Ovary (tissue), 3 donors: ENCODE measurements at regions not wholly inside any gene's neighbourhood (a gene's known extent, or its start where the extent isn't known, plus 50 kb on each side); places are given as distances from the start of the nearest gene placed in this dataset.

ENCODE experiments used
- EP300 ChIP-seq: sonication (generic); formaldehyde crosslinking; IDR thresholded peaks from one replicate; pipeline ENCODE4 v1.6.1; 2017; ENCODE audit warnings: antibody characterized with exemption
- POLR2A ChIP-seq: fragments of 450-650 bp; IDR thresholded peaks from one replicate; pipeline ENCODE4 v1.6.1; 2017; ENCODE audit warnings: antibody characterized with exemption, mild to moderate bottlenecking, moderate library complexity
- TF ChIP-seq, protein P1 (sequence below), 3 donors: fragments of 450-650 bp in 2 of 3; fragments of 200-600 bp in 1 of 3; IDR thresholded peaks; one replicate each; pipeline versions ENCODE4 v1.5.1 to v1.8.0; 2016 to 2022; ENCODE audit warnings: antibody characterized with exemption in 3 of 3, mild to moderate bottlenecking in 1 of 3
- donor health status: DM: no; HTN: no; CAD: no.

DNA sequence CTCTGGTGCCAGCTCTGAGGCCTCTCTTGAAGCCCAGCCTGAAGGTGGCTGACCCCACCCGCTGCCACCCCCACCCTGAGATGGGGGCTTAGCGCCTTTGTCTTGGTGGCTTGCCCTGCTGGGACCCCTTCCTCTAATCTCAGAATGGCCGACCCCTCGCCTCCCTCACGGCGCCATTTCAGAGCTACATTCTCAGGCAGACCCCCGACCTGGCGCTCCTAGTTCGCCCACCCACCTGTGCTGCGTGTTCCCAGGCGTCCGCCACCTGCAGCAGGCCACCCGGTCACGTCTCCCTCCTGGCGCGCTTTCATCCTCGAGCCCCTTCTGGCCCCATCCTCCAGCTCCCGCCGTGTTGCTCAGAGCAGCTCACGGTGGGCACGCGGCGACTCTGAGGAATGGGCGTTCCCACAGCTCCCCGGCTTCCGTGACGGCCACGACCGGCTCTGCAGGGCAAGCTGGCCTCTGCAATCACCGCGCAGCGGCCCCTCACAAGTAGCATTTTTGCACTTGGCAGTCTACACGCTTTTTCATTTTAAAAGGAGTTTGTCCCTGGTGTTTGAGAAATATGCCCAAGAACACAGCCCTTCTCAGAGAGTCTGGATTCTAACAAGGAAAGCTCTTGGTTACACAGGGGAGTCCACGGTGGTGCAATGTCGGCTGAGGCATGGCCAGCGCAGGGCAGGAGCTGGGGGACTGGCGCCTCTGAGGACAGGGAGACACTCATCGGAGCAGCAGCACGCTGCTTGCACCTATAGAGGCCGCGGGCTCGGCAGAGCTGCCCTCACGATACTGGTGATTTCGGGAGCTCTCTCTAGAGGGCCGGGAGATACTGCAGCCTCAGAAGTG is 105.7 kb upstream of the C14orf180 start:
- TF ChIP-seq EP300: no peak
- TF ChIP-seq POLR2A: no peak
- TF ChIP-seq, protein P1, sequence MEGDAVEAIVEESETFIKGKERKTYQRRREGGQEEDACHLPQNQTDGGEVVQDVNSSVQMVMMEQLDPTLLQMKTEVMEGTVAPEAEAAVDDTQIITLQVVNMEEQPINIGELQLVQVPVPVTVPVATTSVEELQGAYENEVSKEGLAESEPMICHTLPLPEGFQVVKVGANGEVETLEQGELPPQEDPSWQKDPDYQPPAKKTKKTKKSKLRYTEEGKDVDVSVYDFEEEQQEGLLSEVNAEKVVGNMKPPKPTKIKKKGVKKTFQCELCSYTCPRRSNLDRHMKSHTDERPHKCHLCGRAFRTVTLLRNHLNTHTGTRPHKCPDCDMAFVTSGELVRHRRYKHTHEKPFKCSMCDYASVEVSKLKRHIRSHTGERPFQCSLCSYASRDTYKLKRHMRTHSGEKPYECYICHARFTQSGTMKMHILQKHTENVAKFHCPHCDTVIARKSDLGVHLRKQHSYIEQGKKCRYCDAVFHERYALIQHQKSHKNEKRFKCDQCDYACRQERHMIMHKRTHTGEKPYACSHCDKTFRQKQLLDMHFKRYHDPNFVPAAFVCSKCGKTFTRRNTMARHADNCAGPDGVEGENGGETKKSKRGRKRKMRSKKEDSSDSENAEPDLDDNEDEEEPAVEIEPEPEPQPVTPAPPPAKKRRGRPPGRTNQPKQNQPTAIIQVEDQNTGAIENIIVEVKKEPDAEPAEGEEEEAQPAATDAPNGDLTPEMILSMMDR (IDR thresholded peaks at IDR 0.05): no peak
